ENCODE measurements at regions not wholly inside any gene's neighbourhood (a gene's known extent, or its start where the extent isn't known, plus 50 kb on each side); places are given as distances from the start of the nearest gene placed in this dataset.

- TF ChIP-seq CTCF (IDR thresholded peaks at IDR 0.05) (no peak), POLR2A (IDR thresholded peaks at IDR 0.05) (no peak)
Observed at GRCh38 chr4:111070390-111070789, 447.5 kb upstream of the PITX2 start.
